Bone marrow (tissue), 2 donors: ENCODE measurements at regions not wholly inside any gene's neighbourhood (a gene's known extent, or its start where the extent isn't known, plus 50 kb on each side); places are given as distances from the start of the nearest gene placed in this dataset.
"Not testable (repeated sequence)": the region's sequence is repeated elsewhere in the genome, so short reads cannot be mapped to it uniquely, and the experiment has no call there.

Experiments
- DNase-seq, 2 donors: peaks; one replicate each; lab custom pipeline; 2025; lab: John Stamatoyannopoulos, UW

GRCh38 chr21:14683063-14683462 is 136.9 kb upstream of the SAMSN1 start:
- no peak for DNase-seq

- DNase-seq = no peak
Measured at GRCh38 chr21:14678973-14679574, 133.0 kb upstream of the SAMSN1 start.

- no peak for DNase-seq
Measured at GRCh38 chr21:14677639-14678179, 131.6 kb upstream of the SAMSN1 start.

GRCh38 chr21:14677013-14677412 is 130.9 kb upstream of the SAMSN1 start:
- DNase-seq = no peak

GRCh38 chr21:14675774-14676530 is 129.8 kb upstream of the SAMSN1 start:
- peak in 1 of 2 donors; percentile 75 for DNase-seq

GRCh38 chr21:14673649-14674048 is 127.5 kb upstream of the SAMSN1 start:
- no peak for DNase-seq

- no peak for DNase-seq
Measured at GRCh38 chr21:14672466-14672865, 126.4 kb upstream of the SAMSN1 start.

GRCh38 chr21:14670409-14670808 is 124.3 kb upstream of the SAMSN1 start:
- DNase-seq = no peak

GRCh38 chr21:14669092-14669491 is 123.0 kb upstream of the SAMSN1 start:
- not testable (repeated sequence) for DNase-seq

GRCh38 chr21:14657241-14658008 is 111.3 kb upstream of the SAMSN1 start:
- DNase-seq = no peak

- DNase-seq = no peak
Measured at GRCh38 chr21:14646893-14647292, 100.8 kb upstream of the SAMSN1 start.

- DNase-seq = no peak
Measured at GRCh38 chr21:14645702-14646101, 99.6 kb upstream of the SAMSN1 start.

GRCh38 chr21:14632359-14632758 is 86.2 kb upstream of the SAMSN1 start:
- DNase-seq = no peak

GRCh38 chr21:14630556-14631069 is 84.5 kb upstream of the SAMSN1 start:
- peak in 1 of 2 donors; percentile 5 for DNase-seq

GRCh38 chr21:14629461-14629860 is 83.3 kb upstream of the SAMSN1 start:
- DNase-seq = no peak

- not testable (repeated sequence) for DNase-seq
Measured at GRCh38 chr21:14623079-14623478, 77.0 kb upstream of the SAMSN1 start.

- no peak for DNase-seq
Measured at GRCh38 chr21:14620152-14620551, 74.0 kb upstream of the SAMSN1 start.

- DNase-seq = no peak
Measured at GRCh38 chr21:14617871-14618270, 71.8 kb upstream of the SAMSN1 start.

GRCh38 chr21:14617040-14617393 is 70.9 kb upstream of the SAMSN1 start:
- no peak for DNase-seq

GRCh38 chr21:14616380-14617039 is 70.4 kb upstream of the SAMSN1 start:
- DNase-seq = no peak

GRCh38 chr21:14615359-14615974 is 69.4 kb upstream of the SAMSN1 start:
- DNase-seq = no peak

GRCh38 chr21:14614287-14614686 is 68.2 kb upstream of the SAMSN1 start:
- no peak for DNase-seq
